ENCODE measurements at regions not wholly inside any gene's neighbourhood (a gene's known extent, or its start where the extent isn't known, plus 50 kb on each side); places are given as distances from the start of the nearest gene placed in this dataset.

DNA sequence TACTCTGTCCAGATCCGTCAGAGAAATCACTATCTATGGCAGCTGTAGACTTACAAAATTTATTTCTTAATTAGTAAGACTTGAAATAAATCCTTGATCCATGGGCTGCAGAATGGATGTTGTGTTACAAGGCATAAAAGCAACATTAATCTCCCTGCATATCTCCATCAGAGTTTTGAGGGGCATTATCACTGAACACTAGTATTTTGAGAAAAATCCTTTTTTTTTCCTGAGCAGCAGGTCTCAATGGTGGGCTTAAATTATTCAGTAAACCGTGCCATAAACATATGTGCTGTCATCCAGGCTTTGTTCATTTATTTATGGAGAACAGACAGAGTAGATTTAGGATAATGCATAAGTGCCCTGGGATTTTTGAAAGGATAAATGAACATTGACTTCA lies 457.9 kb upstream of the CTSO start:
- Mint-ChIP-seq H3K27ac (no peak overlapping the region), H3K4me3 (no peak overlapping the region), H3K4me1 (no peaks in the 10 kb centered on the region), H3K9me3 (peaks cover 4% of the 10 kb centered on the region), H3K36me3 (ENCODE audit: low read depth) (peaks cover under 1% of the 10 kb centered on the region), H3K27me3 (ENCODE audit: insufficient read depth) (no peaks in the 10 kb centered on the region)
- Histone ChIP-seq H3K9me3 (ENCODE audit: control insufficient read depth, low read length) (peaks cover 5% of the 10 kb centered on the region), H3K27ac (ENCODE audit: low read depth, low read length) (no peak overlapping the region), H3K9ac (ENCODE audit: extremely low read depth, low read length, poor library complexity, severe bottlenecking) (no peak overlapping the region), H3K4me3 (ENCODE audit: low read length) (no peak overlapping the region), H3K27me3 (ENCODE audit: control insufficient read depth, insufficient read depth, low read length, poor library complexity, severe bottlenecking) (no peaks in the 10 kb centered on the region), H3K4me1 (ENCODE audit: control insufficient read depth, insufficient read depth, low read length) (no peaks in the 10 kb centered on the region), H3K36me3 (ENCODE audit: control insufficient read depth, insufficient read depth, low read length) (no peaks in the 10 kb centered on the region)
- no peak for TF ChIP-seq CTCF (conservative IDR thresholded peaks at IDR 0.05)
- WGBS, 2 experiments (ENCODE audit: insufficient coverage in 1 of 2, insufficient read length in 1 of 2), result 75 to 92% methylated on average over 1 to 2 of the region's 2 CpGs
- no peak for DNase-seq

GRCh38 chr4:156408749-156409148 lies 455.1 kb upstream of the CTSO start:
- H3K36me3 ChIP-seq (ENCODE audit: control insufficient read depth, insufficient read depth, low read length), result no peaks in the 10 kb centered on the region
- Mint-ChIP-seq H3K36me3 (ENCODE audit: low read depth) (peaks cover 3% of the 10 kb centered on the region), H3K27me3 (ENCODE audit: insufficient read depth) (no peaks in the 10 kb centered on the region), H3K4me3 (no peak overlapping the region), H3K9me3 (peaks cover 22% of the 10 kb centered on the region), H3K27ac (no peak overlapping the region), H3K4me1 (no peaks in the 10 kb centered on the region)
- H3K4me1 ChIP-seq (ENCODE audit: control insufficient read depth, insufficient read depth, low read length), result no peaks in the 10 kb centered on the region
- no peak overlapping the region for H3K27ac ChIP-seq (ENCODE audit: low read depth, low read length)
- no peak overlapping the region for H3K4me3 ChIP-seq (ENCODE audit: low read length)
- no peak overlapping the region for H3K9ac ChIP-seq (ENCODE audit: extremely low read depth, low read length, poor library complexity, severe bottlenecking)
- H3K27me3 ChIP-seq (ENCODE audit: control insufficient read depth, insufficient read depth, low read length, poor library complexity, severe bottlenecking), result no peaks in the 10 kb centered on the region
- TF ChIP-seq CTCF (conservative IDR thresholded peaks at IDR 0.05), result no peak
- no peak for DNase-seq
- WGBS, 2 experiments (ENCODE audit: insufficient coverage in 1 of 2, insufficient read length in 1 of 2), result 88 to 100% methylated on average over 3 to 4 of the region's 4 CpGs
- peaks cover 17% of the 10 kb centered on the region for H3K9me3 ChIP-seq (ENCODE audit: control insufficient read depth, low read length)

DNA sequence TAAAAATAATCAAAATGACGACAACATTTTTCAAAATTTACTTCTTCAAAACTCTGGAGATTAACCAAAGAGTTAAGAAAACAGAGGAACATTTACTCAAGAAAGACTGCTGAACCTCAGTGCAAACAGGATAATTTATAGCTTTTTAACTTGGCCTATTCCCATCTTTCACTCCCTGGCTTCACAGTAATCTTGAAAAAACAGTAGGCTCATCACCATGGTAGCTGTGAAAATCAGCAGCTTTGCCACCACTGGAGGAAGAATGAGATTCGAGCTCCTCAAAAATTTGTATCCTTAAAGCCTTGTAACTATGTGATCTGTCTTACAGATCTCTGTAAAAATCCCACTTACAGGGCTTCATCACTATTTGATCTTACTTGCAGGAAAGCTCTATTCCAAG lies 447.7 kb upstream of the CTSO start:
- H3K4me1 ChIP-seq (ENCODE audit: control insufficient read depth, insufficient read depth, low read length), result no peaks in the 10 kb centered on the region
- no peaks in the 10 kb centered on the region for H3K36me3 ChIP-seq (ENCODE audit: control insufficient read depth, insufficient read depth, low read length)
- DNase-seq, result no peak
- Mint-ChIP-seq H3K27ac (no peak overlapping the region), H3K4me3 (no peak overlapping the region), H3K9me3 (peaks cover 18% of the 10 kb centered on the region), H3K27me3 (ENCODE audit: insufficient read depth) (no peaks in the 10 kb centered on the region), H3K4me1 (peaks cover 6% of the 10 kb centered on the region), H3K36me3 (ENCODE audit: low read depth) (peaks cover 1% of the 10 kb centered on the region)
- H3K27me3 ChIP-seq (ENCODE audit: control insufficient read depth, insufficient read depth, low read length, poor library complexity, severe bottlenecking), result no peaks in the 10 kb centered on the region
- no peak overlapping the region for H3K4me3 ChIP-seq (ENCODE audit: low read length)
- peaks cover 23% of the 10 kb centered on the region for H3K9me3 ChIP-seq (ENCODE audit: control insufficient read depth, low read length)
- no peak overlapping the region for H3K9ac ChIP-seq (ENCODE audit: extremely low read depth, low read length, poor library complexity, severe bottlenecking)
- no peak for TF ChIP-seq CTCF (conservative IDR thresholded peaks at IDR 0.05)
- WGBS, 2 experiments (ENCODE audit: insufficient coverage in 1 of 2, insufficient read length in 1 of 2), result 87 to 100% methylated on average over 1 to 2 of the region's 2 CpGs
- H3K27ac ChIP-seq (ENCODE audit: low read depth, low read length), result no peak overlapping the region
